Retinal pigment epithelial cell (primary cell): ENCODE measurements at regions not wholly inside any gene's neighbourhood (a gene's known extent, or its start where the extent isn't known, plus 50 kb on each side); places are given as distances from the start of the nearest gene placed in this dataset.

Experiments
- DNase-seq: peaks from one replicate; pipeline ENCODE4 v3.0.0-alpha.2; 2010; ENCODE audit warnings: low read depth
- H3K4me3 ChIP-seq: 2 replicates; pipeline ENCODE4 v1.5.1; 2011; ENCODE audit warnings: mild to moderate bottlenecking, low read length, control low read depth, moderate library complexity
- CTCF ChIP-seq: conservative IDR thresholded peaks from 2 replicates; pipeline ENCODE4 v1.5.1; 2011; ENCODE audit warnings: low read depth, low read length, control low read depth, inconsistent platforms

- TF ChIP-seq CTCF, result no peak
- no peak for DNase-seq
- H3K4me3 ChIP-seq, result no peak overlapping the region
Measured at GRCh38 chr6:153800580-153801188, 238.4 kb upstream of the OPRM1 start.

- TF ChIP-seq CTCF, result peak; percentile 25
- H3K4me3 ChIP-seq, result no peak overlapping the region
- no peak for DNase-seq
Measured at GRCh38 chr6:153790876-153791473, 248.1 kb upstream of the OPRM1 start.

- TF ChIP-seq CTCF, result peak; percentile 13
- H3K4me3 ChIP-seq, result no peak overlapping the region
- peak; percentile 52 for DNase-seq
Measured at GRCh38 chr6:153790048-153790447, 249.0 kb upstream of the OPRM1 start.

- no peak for DNase-seq
- no peak for TF ChIP-seq CTCF
- H3K4me3 ChIP-seq, result no peak overlapping the region
Measured at GRCh38 chr6:153787341-153787606, 251.8 kb upstream of the OPRM1 start.

GRCh38 chr6:153781306-153781705, 257.7 kb upstream of the OPRM1 start:
- no peak for DNase-seq
- no peak for TF ChIP-seq CTCF
- no peak overlapping the region for H3K4me3 ChIP-seq

- TF ChIP-seq CTCF, result no peak
- H3K4me3 ChIP-seq, result no peak overlapping the region
- no peak for DNase-seq
Measured at GRCh38 chr6:153780011-153780410, 259.0 kb upstream of the OPRM1 start.

GRCh38 chr6:153778216-153778615, 260.8 kb upstream of the OPRM1 start:
- H3K4me3 ChIP-seq, result no peak overlapping the region
- no peak for TF ChIP-seq CTCF
- DNase-seq, result no peak
